Stimulated activated CD8-positive, alpha-beta memory T cell treated with anti-CD3 and anti-CD28 coated beads, Interleukin-12 subunit alpha, Interleukin-12 subunit beta, amount 100 ng/mL, for 4 hours (primary cell): ENCODE measurements at regions not wholly inside any gene's neighbourhood (a gene's known extent, or its start where the extent isn't known, plus 50 kb on each side); places are given as distances from the start of the nearest gene placed in this dataset.

Experiments used
- DNase-seq: peaks from one replicate; pipeline ENCODE4 v3.0.0-alpha.2; 2020; ENCODE audit warnings: low read depth

GRCh38 chr3:106755336-106755735 is 621.9 kb upstream of the CCDC54 start:
- no peak for DNase-seq

- no peak for DNase-seq
These were observed 620.3 kb upstream of the CCDC54 start for GRCh38 chr3:106756901-106757300.

- no peak for DNase-seq
These were observed 618.8 kb upstream of the CCDC54 start for GRCh38 chr3:106758459-106758858.

GRCh38 chr3:106759731-106760130 is 617.5 kb upstream of the CCDC54 start:
- no peak for DNase-seq

GRCh38 chr3:106765342-106765741 is 611.9 kb upstream of the CCDC54 start:
- no peak for DNase-seq

GRCh38 chr3:106768941-106769480 is 608.2 kb upstream of the CCDC54 start:
- DNase-seq = no peak

- DNase-seq = no peak
These were observed 603.4 kb upstream of the CCDC54 start for GRCh38 chr3:106773795-106774194.

- DNase-seq = no peak
These were observed 594.0 kb upstream of the CCDC54 start for GRCh38 chr3:106783231-106783630.

GRCh38 chr3:106789276-106789675 is 588.0 kb upstream of the CCDC54 start:
- DNase-seq = no peak

GRCh38 chr3:106792716-106793115 is 584.5 kb upstream of the CCDC54 start:
- no peak for DNase-seq

- DNase-seq = no peak
These were observed 582.8 kb upstream of the CCDC54 start for GRCh38 chr3:106794442-106794841.

GRCh38 chr3:106795553-106795952 is 581.7 kb upstream of the CCDC54 start:
- no peak for DNase-seq

GRCh38 chr3:106797461-106797860 is 579.8 kb upstream of the CCDC54 start:
- DNase-seq = no peak

- no peak for DNase-seq
These were observed 571.6 kb upstream of the CCDC54 start for GRCh38 chr3:106805625-106806024.

- no peak for DNase-seq
These were observed 570.3 kb upstream of the CCDC54 start for GRCh38 chr3:106806964-106807363.

GRCh38 chr3:106809041-106809440 is 568.2 kb upstream of the CCDC54 start:
- DNase-seq = no peak

GRCh38 chr3:106809623-106810299 is 567.5 kb upstream of the CCDC54 start:
- DNase-seq = no peak

- no peak for DNase-seq
These were observed 566.9 kb upstream of the CCDC54 start for GRCh38 chr3:106810300-106810875.

GRCh38 chr3:106811376-106811775 is 565.9 kb upstream of the CCDC54 start:
- no peak for DNase-seq

GRCh38 chr3:106813742-106814141 is 563.5 kb upstream of the CCDC54 start:
- no peak for DNase-seq

- no peak for DNase-seq
These were observed 563.0 kb upstream of the CCDC54 start for GRCh38 chr3:106814231-106814630.

GRCh38 chr3:106816838-106817237 is 560.4 kb upstream of the CCDC54 start:
- no peak for DNase-seq

- DNase-seq = no peak
These were observed 559.5 kb upstream of the CCDC54 start for GRCh38 chr3:106817706-106818105.

- DNase-seq = no peak
These were observed 557.8 kb upstream of the CCDC54 start for GRCh38 chr3:106819440-106819839.
